ENCODE measurements at regions not wholly inside any gene's neighbourhood (a gene's known extent, or its start where the extent isn't known, plus 50 kb on each side); places are given as distances from the start of the nearest gene placed in this dataset.
"Not testable (repeated sequence)": the region's sequence is repeated elsewhere in the genome, so short reads cannot be mapped to it uniquely, and the experiment has no call there.

DNA sequence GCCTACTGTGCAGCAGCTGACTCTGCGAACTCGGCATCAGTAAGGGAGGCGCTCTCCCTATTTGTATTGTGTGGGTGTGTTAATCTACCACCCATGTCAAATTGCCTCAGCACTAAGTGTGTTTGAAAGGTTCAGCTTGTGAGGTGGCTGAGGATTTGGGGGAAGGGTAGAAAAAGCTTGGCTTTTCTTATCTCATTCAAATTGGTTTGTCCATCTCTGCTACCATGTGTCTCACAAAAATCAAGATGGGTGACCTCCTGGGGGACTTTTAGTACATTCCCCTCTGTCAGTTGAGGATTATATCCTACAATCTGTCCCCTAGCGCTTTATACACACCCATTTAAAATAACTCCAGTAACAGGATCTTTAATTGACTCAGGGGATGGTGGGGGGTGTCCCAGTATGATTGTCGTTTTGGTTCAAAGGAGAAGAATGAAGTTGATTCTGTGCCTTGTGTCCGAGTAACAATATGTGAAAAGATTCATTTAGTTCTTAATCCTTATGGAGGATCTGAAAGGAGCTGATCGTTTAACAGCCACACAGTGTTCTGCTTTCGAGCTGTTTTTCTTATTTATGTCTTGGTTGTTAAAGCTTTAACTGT lies 609.6 kb downstream of the PKHD1 start:
- CTCF ChIA-PET, result no interaction called here
- no peak for ATAC-seq (ENCODE audit: poor library complexity)
- Histone ChIP-seq H3K27me3 (ENCODE audit: control insufficient read depth in 1 of 2, insufficient read depth in 2 of 2, low read length in 2 of 2) (no peaks in the 10 kb centered on the region), H3K36me3 (ENCODE audit: insufficient read depth, low read length) (no peaks in the 10 kb centered on the region), H3K4me3 (ENCODE audit: low read length) (no peak overlapping the region), H3K27ac (ENCODE audit: low read depth in 1 of 2, low read length in 2 of 2) (no peak overlapping the region), H3K4me1 (ENCODE audit: insufficient read depth, low read length) (no peaks in the 10 kb centered on the region), H3K9me3 (ENCODE audit: control insufficient read depth in 1 of 2, insufficient read depth in 1 of 2, low read length in 2 of 2) (no peaks in the 10 kb centered on the region)
- DNase-seq, result no peak
- Mint-ChIP-seq H3K27ac (no peak overlapping the region), H3K9me3 (no peaks in the 10 kb centered on the region), H3K27me3 (no peaks in the 10 kb centered on the region), H3K36me3 (ENCODE audit: low read depth) (no peaks in the 10 kb centered on the region), H3K4me1 (ENCODE audit: low read depth) (no peaks in the 10 kb centered on the region), H3K4me3 (no peak overlapping the region)
- intact Hi-C loops (cut with DNase I, micrococcal nuclease), result no loop called here
- TF ChIP-seq, protein P1, sequence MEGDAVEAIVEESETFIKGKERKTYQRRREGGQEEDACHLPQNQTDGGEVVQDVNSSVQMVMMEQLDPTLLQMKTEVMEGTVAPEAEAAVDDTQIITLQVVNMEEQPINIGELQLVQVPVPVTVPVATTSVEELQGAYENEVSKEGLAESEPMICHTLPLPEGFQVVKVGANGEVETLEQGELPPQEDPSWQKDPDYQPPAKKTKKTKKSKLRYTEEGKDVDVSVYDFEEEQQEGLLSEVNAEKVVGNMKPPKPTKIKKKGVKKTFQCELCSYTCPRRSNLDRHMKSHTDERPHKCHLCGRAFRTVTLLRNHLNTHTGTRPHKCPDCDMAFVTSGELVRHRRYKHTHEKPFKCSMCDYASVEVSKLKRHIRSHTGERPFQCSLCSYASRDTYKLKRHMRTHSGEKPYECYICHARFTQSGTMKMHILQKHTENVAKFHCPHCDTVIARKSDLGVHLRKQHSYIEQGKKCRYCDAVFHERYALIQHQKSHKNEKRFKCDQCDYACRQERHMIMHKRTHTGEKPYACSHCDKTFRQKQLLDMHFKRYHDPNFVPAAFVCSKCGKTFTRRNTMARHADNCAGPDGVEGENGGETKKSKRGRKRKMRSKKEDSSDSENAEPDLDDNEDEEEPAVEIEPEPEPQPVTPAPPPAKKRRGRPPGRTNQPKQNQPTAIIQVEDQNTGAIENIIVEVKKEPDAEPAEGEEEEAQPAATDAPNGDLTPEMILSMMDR (IDR thresholded peaks at IDR 0.05), result no peak
- POLR2A ChIA-PET, result no interaction called here

DNA sequence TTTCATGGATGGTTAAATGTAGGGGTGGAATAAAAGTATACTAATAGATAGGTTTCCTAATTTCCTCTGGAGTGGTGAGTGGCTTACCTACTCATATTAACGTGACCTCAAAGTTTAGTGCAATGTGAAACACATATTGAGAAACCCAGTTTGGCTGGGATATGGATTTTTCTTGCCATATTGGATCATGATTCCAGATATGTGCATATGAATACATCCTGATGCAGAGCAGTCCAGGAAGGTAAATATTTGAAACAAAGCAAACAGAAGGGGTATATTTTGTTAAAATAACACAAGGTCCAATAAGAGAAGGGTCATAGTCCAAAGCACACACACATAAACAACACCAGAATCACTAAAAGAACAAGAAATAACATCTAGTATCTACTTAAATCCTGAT lies 608.1 kb downstream of the PKHD1 start:
- Mint-ChIP-seq H3K36me3 (ENCODE audit: low read depth) (no peaks in the 10 kb centered on the region), H3K4me1 (ENCODE audit: low read depth) (no peaks in the 10 kb centered on the region), H3K4me3 (no peak overlapping the region), H3K27ac (no peak overlapping the region), H3K27me3 (no peaks in the 10 kb centered on the region), H3K9me3 (peaks cover 6% of the 10 kb centered on the region)
- Histone ChIP-seq H3K27ac (ENCODE audit: low read depth in 1 of 2, low read length in 2 of 2) (no peak overlapping the region), H3K4me1 (ENCODE audit: insufficient read depth, low read length) (no peaks in the 10 kb centered on the region), H3K9me3 (ENCODE audit: control insufficient read depth in 1 of 2, insufficient read depth in 1 of 2, low read length in 2 of 2) (no peaks in the 10 kb centered on the region), H3K4me3 (ENCODE audit: low read length) (no peak overlapping the region), H3K36me3 (ENCODE audit: insufficient read depth, low read length) (no peaks in the 10 kb centered on the region), H3K27me3 (ENCODE audit: control insufficient read depth in 1 of 2, insufficient read depth in 2 of 2, low read length in 2 of 2) (no peaks in the 10 kb centered on the region)
- TF ChIP-seq, protein P1 (IDR thresholded peaks at IDR 0.05), result no peak
- intact Hi-C loops (cut with DNase I, micrococcal nuclease), result no loop called here
- ChIA-PET CTCF (no interaction called here), POLR2A (no interaction called here)
- DNase-seq (no peak), ATAC-seq (ENCODE audit: poor library complexity) (no peak)

- ATAC-seq (ENCODE audit: poor library complexity), result no peak
- DNase-seq, result no peak
- Mint-ChIP-seq H3K27ac (no peak overlapping the region), H3K36me3 (ENCODE audit: low read depth) (no peaks in the 10 kb centered on the region), H3K4me1 (ENCODE audit: low read depth) (no peaks in the 10 kb centered on the region), H3K4me3 (no peak overlapping the region), H3K27me3 (no peaks in the 10 kb centered on the region), H3K9me3 (peaks cover 6% of the 10 kb centered on the region)
- Histone ChIP-seq H3K4me1 (ENCODE audit: insufficient read depth, low read length) (no peaks in the 10 kb centered on the region), H3K4me3 (ENCODE audit: low read length) (no peak overlapping the region), H3K27me3 (ENCODE audit: control insufficient read depth in 1 of 2, insufficient read depth in 2 of 2, low read length in 2 of 2) (no peaks in the 10 kb centered on the region), H3K27ac (ENCODE audit: low read depth in 1 of 2, low read length in 2 of 2) (no peak overlapping the region), H3K36me3 (ENCODE audit: insufficient read depth, low read length) (no peaks in the 10 kb centered on the region), H3K9me3 (ENCODE audit: control insufficient read depth in 1 of 2, insufficient read depth in 1 of 2, low read length in 2 of 2) (no peaks in the 10 kb centered on the region)
- POLR2A ChIA-PET, result no interaction called here
- CTCF ChIA-PET, result no interaction called here
- intact Hi-C loops (cut with DNase I, micrococcal nuclease), result no loop called here
- TF ChIP-seq, protein P1 (IDR thresholded peaks at IDR 0.05), result no peak
These were observed 607.4 kb downstream of the PKHD1 start for GRCh38 chr6:51480040-51480439.

DNA sequence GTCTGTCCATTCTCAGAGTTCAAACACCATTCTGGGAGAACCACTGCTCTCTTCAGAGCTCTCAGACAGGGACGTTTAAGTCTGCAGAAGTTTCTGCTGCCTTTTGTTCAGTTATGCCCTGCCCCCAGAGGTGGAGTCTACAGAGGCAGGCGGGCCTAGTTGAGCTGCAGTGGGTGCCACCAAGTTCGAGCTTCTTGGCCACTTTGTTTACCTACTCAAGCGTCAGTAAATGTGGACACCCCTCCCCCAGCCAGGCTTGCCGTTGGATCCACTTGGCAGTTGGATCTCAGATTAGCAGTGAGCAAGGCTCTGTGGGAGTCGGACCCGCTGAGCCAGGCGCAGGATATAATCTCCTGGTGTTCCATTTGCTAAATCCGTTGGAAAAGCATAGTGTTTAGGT lies 601.5 kb downstream of the PKHD1 start:
- POLR2A ChIA-PET; H3K4me3 Mint-ChIP-seq; H3K27ac Mint-ChIP-seq; H3K27ac ChIP-seq (ENCODE audit: low read depth in 1 of 2, low read length in 2 of 2); DNase-seq; H3K27me3 Mint-ChIP-seq; CTCF ChIA-PET; H3K4me3 ChIP-seq (ENCODE audit: low read length); ATAC-seq (ENCODE audit: poor library complexity); H3K27me3 ChIP-seq (ENCODE audit: control insufficient read depth in 1 of 2, insufficient read depth in 2 of 2, low read length in 2 of 2); intact Hi-C loops (cut with DNase I, micrococcal nuclease); H3K4me1 ChIP-seq (ENCODE audit: insufficient read depth, low read length); H3K36me3 Mint-ChIP-seq (ENCODE audit: low read depth); H3K36me3 ChIP-seq (ENCODE audit: insufficient read depth, low read length); H3K4me1 Mint-ChIP-seq (ENCODE audit: low read depth); H3K9me3 ChIP-seq (ENCODE audit: control insufficient read depth in 1 of 2, insufficient read depth in 1 of 2, low read length in 2 of 2): not testable (repeated sequence)
- H3K9me3 Mint-ChIP-seq, result peaks cover 13% of the 10 kb centered on the region

All from CD4-positive, alpha-beta T cell (primary cell).